ENCODE measurements at regions not wholly inside any gene's neighbourhood (a gene's known extent, or its start where the extent isn't known, plus 50 kb on each side); places are given as distances from the start of the nearest gene placed in this dataset.

GRCh38 chr11:34812905-34813576 is 103.1 kb downstream of the APIP start:
- Histone ChIP-seq H4K20me1 (ENCODE audit: insufficient read depth, low read length, poor library complexity, severe bottlenecking) (no peaks in the 10 kb centered on the region), H3K36me3 (ENCODE audit: insufficient read depth, low read length) (peaks cover 10% of the 10 kb centered on the region; the same call in 1 of the 2 replicates), H3K9me3 (ENCODE audit: insufficient read depth, low read depth, low read length) (peaks cover 57% of the 10 kb centered on the region), H3K79me2 (ENCODE audit: insufficient read depth, low read length) (no peaks in the 10 kb centered on the region), H2AFZ (ENCODE audit: low read length) (no peak overlapping the region), H3K9me2 (replicated peaks; ENCODE audit: low read depth, low read length) (no peaks in the 10 kb centered on the region), H3K4me3 (ENCODE audit: low read length, poor library complexity, severe bottlenecking) (no peak overlapping the region), H3K4me1 (ENCODE audit: insufficient read depth, low read length, poor library complexity, severe bottlenecking) (peaks cover 31% of the 10 kb centered on the region), H3K27me3 (ENCODE audit: insufficient read depth, low read length, poor library complexity, severe bottlenecking) (no peaks in the 10 kb centered on the region), H3F3A (ENCODE audit: low read depth) (peaks cover 13% of the 10 kb centered on the region), H3K9ac (ENCODE audit: low read depth, low read length, poor library complexity, severe bottlenecking) (no peak overlapping the region), H3K4me2 (ENCODE audit: low read depth, low read length, poor library complexity, severe bottlenecking) (no peak overlapping the region)
- TF ChIP-seq CTCF (conservative IDR thresholded peaks at IDR 0.05; ENCODE audit: low read length) (no peak), EZH2phosphoT487 (IDR thresholded peaks at IDR 0.05; ENCODE audit: borderline replicate concordance) (no peak)

- no peaks in the 10 kb centered on the region for H3K79me2 ChIP-seq (ENCODE audit: insufficient read depth, low read length)
Measured at GRCh38 chr11:34811858-34812257, 104.3 kb downstream of the APIP start.

GRCh38 chr11:34810107-34810562 is 106.0 kb downstream of the APIP start:
- no peaks in the 10 kb centered on the region for H3K79me2 ChIP-seq (ENCODE audit: insufficient read depth, low read length)
- peak overlapping the region; percentile 75 for H3K9ac ChIP-seq (ENCODE audit: low read depth, low read length, poor library complexity, severe bottlenecking)
- peak overlapping the region; percentile 48 for H3K4me3 ChIP-seq (ENCODE audit: low read length, poor library complexity, severe bottlenecking)
- TF ChIP-seq EZH2phosphoT487 (IDR thresholded peaks at IDR 0.05; ENCODE audit: borderline replicate concordance): no peak
- TF ChIP-seq CTCF (conservative IDR thresholded peaks at IDR 0.05; ENCODE audit: low read length): no peak
- H4K20me1 ChIP-seq (ENCODE audit: insufficient read depth, low read length, poor library complexity, severe bottlenecking): no peaks in the 10 kb centered on the region
- H3K9me2 ChIP-seq (replicated peaks; ENCODE audit: low read depth, low read length): no peaks in the 10 kb centered on the region
- peaks cover 14% of the 10 kb centered on the region; the same call in 1 of the 2 replicates for H3K36me3 ChIP-seq (ENCODE audit: insufficient read depth, low read length)
- H3K4me1 ChIP-seq (ENCODE audit: insufficient read depth, low read length, poor library complexity, severe bottlenecking): peaks cover 60% of the 10 kb centered on the region
- no peaks in the 10 kb centered on the region for H3K27me3 ChIP-seq (ENCODE audit: insufficient read depth, low read length, poor library complexity, severe bottlenecking)
- H3K4me2 ChIP-seq (ENCODE audit: low read depth, low read length, poor library complexity, severe bottlenecking): peak overlapping the region; percentile 69
- no peak overlapping the region for H2AFZ ChIP-seq (ENCODE audit: low read length)
- peaks cover 54% of the 10 kb centered on the region for H3K9me3 ChIP-seq (ENCODE audit: insufficient read depth, low read depth, low read length)
- peaks cover 13% of the 10 kb centered on the region for H3F3A ChIP-seq (ENCODE audit: low read depth)

More at GRCh38 chr11:34811858-34812257, 104.3 kb downstream of the APIP start:
- Histone ChIP-seq H3K4me2 (ENCODE audit: low read depth, low read length, poor library complexity, severe bottlenecking) (no peak overlapping the region), H3K27me3 (ENCODE audit: insufficient read depth, low read length, poor library complexity, severe bottlenecking) (no peaks in the 10 kb centered on the region), H3K36me3 (ENCODE audit: insufficient read depth, low read length) (peaks cover 14% of the 10 kb centered on the region; the same call in 1 of the 2 replicates), H3K4me3 (ENCODE audit: low read length, poor library complexity, severe bottlenecking) (no peak overlapping the region), H3K9me2 (replicated peaks; ENCODE audit: low read depth, low read length) (no peaks in the 10 kb centered on the region), H3K9ac (ENCODE audit: low read depth, low read length, poor library complexity, severe bottlenecking) (no peak overlapping the region), H2AFZ (ENCODE audit: low read length) (no peak overlapping the region), H3F3A (ENCODE audit: low read depth) (peaks cover 13% of the 10 kb centered on the region), H4K20me1 (ENCODE audit: insufficient read depth, low read length, poor library complexity, severe bottlenecking) (no peaks in the 10 kb centered on the region), H3K4me1 (ENCODE audit: insufficient read depth, low read length, poor library complexity, severe bottlenecking) (peaks cover 43% of the 10 kb centered on the region), H3K9me3 (ENCODE audit: insufficient read depth, low read depth, low read length) (peaks cover 54% of the 10 kb centered on the region)
- no peak for TF ChIP-seq EZH2phosphoT487 (IDR thresholded peaks at IDR 0.05; ENCODE audit: borderline replicate concordance)
- TF ChIP-seq CTCF (conservative IDR thresholded peaks at IDR 0.05; ENCODE audit: low read length): no peak
